ENCODE measurements at regions not wholly inside any gene's neighbourhood (a gene's known extent, or its start where the extent isn't known, plus 50 kb on each side); places are given as distances from the start of the nearest gene placed in this dataset.

- no peak for DNase-seq (ENCODE audit: low read depth in 2 of 2)
These were observed 105.5 kb downstream of the CRYAA start for GRCh38 chr21:43274022-43274945.

- DNase-seq (ENCODE audit: low read depth in 2 of 2) = no peak
These were observed 104.9 kb downstream of the CRYAA start for GRCh38 chr21:43273708-43274021.

GRCh38 chr21:43273016-43273707, 104.4 kb downstream of the CRYAA start:
- no peak for DNase-seq (ENCODE audit: low read depth in 2 of 2)

GRCh38 chr21:43272591-43272990, 103.8 kb downstream of the CRYAA start:
- DNase-seq (ENCODE audit: low read depth in 2 of 2) = no peak

- DNase-seq (ENCODE audit: low read depth in 2 of 2) = no peak
These were observed 102.7 kb downstream of the CRYAA start for GRCh38 chr21:43271452-43272020.

- no peak for DNase-seq (ENCODE audit: low read depth in 2 of 2)
These were observed 102.0 kb downstream of the CRYAA start for GRCh38 chr21:43270800-43271301.

GRCh38 chr21:43269957-43270705, 101.3 kb downstream of the CRYAA start:
- DNase-seq (ENCODE audit: low read depth in 2 of 2) = no peak

GRCh38 chr21:43269440-43269839, 100.6 kb downstream of the CRYAA start:
- no peak for DNase-seq (ENCODE audit: low read depth in 2 of 2)

GRCh38 chr21:43268804-43269186, 100.0 kb downstream of the CRYAA start:
- DNase-seq (ENCODE audit: low read depth in 2 of 2) = no peak

- no peak for DNase-seq (ENCODE audit: low read depth in 2 of 2)
These were observed 99.4 kb downstream of the CRYAA start for GRCh38 chr21:43268086-43268803.

- DNase-seq (ENCODE audit: low read depth in 2 of 2) = no peak
These were observed 98.7 kb downstream of the CRYAA start for GRCh38 chr21:43267391-43268085.

- no peak for DNase-seq (ENCODE audit: low read depth in 2 of 2)
These were observed 97.7 kb downstream of the CRYAA start for GRCh38 chr21:43266534-43266933.

GRCh38 chr21:43262427-43262826, 93.6 kb downstream of the CRYAA start:
- DNase-seq (ENCODE audit: low read depth in 2 of 2) = no peak
